ENCODE measurements at regions not wholly inside any gene's neighbourhood (a gene's known extent, or its start where the extent isn't known, plus 50 kb on each side); places are given as distances from the start of the nearest gene placed in this dataset.

DNA sequence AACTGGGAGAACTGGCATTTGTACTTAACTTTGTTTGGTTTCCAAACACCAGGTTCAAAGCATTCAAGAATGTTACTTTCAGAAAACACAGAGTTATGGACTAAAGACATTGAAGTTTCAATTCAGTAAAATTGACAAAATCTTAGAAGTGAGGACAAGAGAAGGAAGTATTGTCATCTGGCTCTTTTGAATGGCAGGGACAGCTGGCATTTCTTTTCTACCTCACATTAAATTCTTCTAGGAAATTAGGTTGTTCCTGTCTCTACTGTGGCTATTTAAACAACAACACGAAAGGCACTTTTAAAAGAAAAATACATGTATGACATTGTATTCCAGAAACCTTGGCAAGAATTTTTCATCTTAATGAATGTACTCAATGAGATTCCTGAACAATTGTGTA, 600.0 kb upstream of the CA10 start:
- DNase-seq (ENCODE audit: low read depth in 1 of 2, low spot score in 1 of 2) = no peak

DNA sequence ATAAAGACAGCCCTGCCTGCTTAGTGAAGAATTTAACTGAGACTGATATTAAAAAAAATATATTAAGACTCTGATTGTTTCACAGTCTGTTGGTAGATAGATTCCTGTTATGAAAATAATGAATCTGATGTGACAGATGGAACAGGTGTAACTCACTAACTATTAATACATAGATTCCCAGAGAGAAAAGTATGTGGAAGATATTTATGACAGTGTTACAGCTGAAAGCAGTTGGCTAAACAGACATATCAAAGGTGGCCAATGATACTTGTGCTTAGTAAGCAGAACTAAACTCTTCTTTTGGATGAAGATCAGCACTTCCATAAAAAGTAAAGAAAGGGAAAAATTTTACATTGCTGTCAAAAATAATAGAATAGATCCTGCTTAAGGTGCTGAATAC, 598.2 kb upstream of the CA10 start:
- no peak for DNase-seq (ENCODE audit: low read depth in 1 of 2, low spot score in 1 of 2)

DNA sequence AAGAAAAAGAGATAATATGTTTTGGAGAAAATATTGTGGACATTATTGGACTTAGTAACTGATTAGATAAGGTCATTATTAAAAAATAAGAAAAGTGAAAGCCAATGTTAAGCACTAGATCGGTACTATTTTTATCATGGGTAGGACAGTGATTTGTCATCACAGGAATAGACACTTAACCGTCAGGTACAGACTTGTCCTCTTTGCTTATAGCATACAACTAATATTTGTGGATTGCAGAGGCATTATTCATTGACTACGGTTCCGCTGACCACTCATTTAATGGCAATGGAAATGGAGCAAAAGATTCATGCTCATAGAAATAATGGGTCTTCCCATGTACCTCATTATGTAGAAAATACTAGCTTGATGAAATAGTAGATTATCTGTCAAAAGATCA, 596.3 kb upstream of the CA10 start:
- no peak for DNase-seq (ENCODE audit: low read depth in 1 of 2, low spot score in 1 of 2)

DNA sequence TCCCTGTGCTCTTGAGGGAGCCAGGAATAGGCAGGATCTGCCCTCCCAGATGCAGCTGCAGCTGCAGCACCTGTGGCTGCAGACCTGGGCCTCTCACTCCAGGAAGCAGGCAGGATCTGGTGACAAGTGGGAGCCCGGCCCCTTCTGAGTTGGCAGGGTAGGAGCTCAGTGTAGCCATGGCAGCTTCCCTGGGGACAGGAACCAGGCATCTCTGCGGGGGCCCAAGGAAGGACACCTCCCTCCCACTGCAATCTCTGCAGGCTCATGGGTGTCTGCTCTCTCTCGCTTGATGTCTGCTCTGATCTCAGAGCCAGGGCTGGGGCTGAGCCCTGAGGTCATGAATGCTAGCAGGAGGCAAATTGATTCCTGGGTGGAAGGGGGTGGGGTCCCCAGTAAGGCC, 592.5 kb upstream of the CA10 start:
- DNase-seq (ENCODE audit: low read depth in 1 of 2, low spot score in 1 of 2) = no peak

DNA sequence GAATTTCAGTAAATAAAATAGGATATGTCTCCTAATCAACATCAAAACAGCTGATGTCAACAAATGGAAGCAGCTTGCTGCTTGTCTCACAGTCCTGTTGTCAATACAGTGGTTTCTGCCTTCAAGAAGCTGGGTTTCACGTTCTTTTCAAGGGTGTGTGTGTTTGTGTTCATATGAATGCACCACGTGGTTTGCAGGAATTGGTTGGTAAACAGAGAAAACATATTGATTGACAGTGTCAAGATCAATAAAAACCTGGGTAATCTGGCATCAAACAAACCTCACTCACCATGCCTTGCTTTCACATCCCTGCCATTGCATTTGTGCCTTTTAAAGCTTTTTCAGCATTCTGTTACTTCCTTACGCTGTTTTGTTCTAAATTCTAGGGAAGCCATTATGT, 585.7 kb upstream of the CA10 start:
- no peak for DNase-seq (ENCODE audit: low read depth in 1 of 2, low spot score in 1 of 2)

DNA sequence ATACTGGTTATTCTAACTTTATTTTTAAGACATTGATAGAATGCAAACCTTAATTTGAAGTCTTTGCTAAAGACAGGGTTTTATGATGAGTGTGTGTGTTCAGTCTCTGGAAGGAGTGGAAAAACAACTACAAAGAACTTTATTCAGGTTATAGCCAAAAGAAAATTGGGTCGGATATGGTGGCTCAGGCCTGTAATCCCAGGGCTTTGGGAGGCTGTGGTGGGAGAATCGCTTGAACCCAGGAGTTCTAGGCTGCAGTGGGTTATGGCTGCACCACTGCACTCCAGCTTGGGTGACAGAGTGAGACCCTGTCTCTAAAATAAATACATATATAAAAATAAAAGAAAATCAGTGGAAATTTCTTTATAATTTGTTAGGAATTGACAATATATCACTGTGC, 581.5 kb upstream of the CA10 start:
- DNase-seq (ENCODE audit: low read depth in 1 of 2, low spot score in 1 of 2) = no peak

DNA sequence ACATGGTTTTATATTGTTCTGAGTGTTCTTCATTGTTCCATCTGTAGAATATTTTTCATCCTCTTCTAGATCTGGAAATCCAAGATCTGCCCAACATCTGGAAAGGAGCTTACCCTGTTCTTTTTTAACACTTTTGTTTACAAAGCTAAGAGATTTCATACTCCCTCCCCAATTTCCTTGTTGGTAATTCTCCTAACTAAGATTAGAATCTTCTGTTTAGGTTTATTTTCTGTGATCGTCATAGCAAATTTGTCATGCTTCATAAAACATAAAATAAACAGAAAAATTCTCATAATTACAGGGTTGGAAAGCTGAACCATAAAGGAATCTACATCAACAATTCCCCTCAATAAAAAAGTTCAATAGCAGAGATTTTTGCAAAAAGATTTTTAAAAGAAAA, 580.3 kb upstream of the CA10 start:
- no peak for DNase-seq (ENCODE audit: low read depth in 1 of 2, low spot score in 1 of 2)

DNA sequence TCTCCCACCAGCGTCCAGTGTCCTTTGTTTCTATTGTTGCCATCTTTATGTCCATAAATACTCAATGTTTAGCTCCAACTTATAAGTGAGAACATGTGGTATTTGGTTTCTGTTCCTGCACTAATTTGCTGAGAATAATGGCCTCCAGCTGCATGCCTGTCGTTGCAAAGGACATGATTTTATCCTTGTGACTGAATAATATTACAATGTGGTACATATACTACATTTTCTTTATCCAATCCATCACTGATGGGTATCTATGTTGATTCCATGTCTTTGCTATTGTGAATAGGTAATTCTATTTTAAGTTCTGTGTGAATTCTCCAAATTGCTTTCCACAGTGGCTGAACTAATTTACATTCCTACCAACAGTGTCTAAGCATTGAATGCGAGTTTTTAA, 578.6 kb upstream of the CA10 start:
- DNase-seq (ENCODE audit: low read depth in 1 of 2, low spot score in 1 of 2) = no peak

DNA sequence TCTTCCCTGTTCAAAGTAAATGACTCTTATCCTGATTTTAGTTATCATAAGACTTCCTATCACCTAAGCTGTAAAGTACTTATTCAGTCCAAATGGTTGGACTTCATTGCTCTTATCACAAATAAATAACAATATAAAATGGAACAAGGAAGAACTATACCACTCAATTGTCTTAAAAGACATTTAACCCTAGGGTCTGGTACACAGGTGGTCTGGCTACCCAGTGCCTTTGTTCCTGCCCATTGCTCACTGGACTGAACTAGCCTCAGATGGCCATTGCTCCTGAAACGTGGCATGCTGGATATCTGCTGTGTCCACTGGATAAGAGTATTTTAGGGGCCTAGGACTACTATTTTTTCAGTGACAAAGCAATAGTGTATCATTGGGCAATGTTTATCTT, 574.3 kb upstream of the CA10 start:
- no peak for DNase-seq (ENCODE audit: low read depth in 1 of 2, low spot score in 1 of 2)

DNA sequence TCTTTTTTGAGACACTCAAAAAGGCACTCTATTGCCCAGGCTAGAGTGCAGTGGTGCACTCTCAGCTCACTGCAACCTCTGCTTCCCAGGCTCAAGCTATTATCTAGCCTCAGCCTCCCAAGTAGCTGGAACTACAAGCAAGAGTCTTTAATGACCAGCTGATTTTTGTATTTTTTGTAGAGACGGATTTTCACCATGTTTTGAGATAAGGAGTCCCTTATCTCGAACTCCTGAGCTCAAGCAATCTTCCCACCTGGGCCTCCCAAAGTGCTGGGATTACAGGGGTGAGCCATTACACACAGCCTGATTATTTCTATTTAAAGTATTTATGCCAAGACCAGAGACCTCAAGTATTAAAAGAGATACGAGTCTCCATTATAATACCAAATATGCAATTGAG, 566.1 kb upstream of the CA10 start:
- DNase-seq (ENCODE audit: low read depth in 1 of 2, low spot score in 1 of 2) = no peak

DNA sequence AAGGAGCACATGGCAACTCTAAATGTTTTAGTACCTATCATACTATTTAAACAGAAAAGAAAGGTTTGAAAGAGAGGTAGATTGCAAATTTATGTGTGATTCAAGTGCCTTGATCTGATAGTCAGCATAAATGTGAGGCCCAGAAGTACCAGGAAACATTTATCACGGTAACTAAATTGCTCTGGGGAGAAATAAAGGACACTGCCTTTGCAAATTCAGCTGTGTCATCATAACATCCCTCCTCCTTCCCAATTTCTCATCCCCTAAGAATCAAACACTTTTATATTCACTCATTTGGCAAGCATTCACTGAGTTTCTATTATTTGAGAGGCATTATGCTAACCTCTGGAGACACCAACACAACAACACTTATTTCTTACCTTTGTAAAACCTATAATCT, 563.4 kb upstream of the CA10 start:
- DNase-seq (ENCODE audit: low read depth in 1 of 2, low spot score in 1 of 2) = no peak

DNA sequence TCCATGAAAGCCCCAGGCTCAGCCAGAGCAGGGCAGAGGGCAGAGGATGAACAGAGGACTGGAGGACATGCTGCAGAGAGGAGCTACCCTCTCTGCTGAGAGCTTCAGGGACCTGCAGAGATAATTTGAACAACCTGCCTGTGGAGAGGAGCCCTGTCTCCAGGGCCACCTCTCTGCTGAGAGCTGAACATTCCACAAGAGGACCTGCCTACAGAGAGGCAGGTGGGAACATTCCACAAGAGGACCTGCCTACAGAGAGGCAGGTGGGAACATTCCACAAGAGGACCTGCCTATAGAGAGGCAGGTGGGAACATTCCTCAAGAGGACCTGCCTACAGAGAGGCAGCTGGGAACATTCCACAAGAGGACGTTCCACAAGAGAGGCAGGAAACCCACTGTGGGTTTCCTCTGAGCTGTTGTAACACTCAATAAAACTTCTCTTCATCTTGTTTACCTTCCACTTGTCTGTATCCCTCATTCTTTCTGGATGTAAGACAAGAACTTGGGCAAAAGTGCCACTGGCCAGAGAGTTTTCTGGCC, 551.9 kb upstream of the CA10 start:
- DNase-seq (ENCODE audit: low read depth in 1 of 2, low spot score in 1 of 2) = no peak

DNA sequence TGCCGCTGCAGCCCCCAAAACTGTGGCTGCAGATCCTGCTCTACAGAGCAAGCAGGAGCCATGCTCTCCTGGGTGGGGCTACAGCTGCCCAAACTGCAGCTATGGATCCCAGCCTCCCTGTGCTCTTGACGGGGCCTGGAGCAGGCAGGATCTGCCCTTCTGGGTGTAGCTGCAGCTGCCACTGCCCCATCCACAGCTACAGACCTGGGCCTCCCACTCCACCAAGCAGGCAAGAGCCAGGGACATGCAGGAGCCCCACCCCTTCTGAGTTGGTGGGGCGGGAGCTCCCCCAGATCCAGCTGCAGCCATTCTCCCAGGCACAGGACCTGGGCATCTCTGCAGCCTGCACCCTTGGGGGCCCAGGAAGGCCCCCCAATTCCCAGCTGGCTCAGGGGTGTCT, 551.2 kb upstream of the CA10 start:
- no peak for DNase-seq (ENCODE audit: low read depth in 1 of 2, low spot score in 1 of 2)

DNA sequence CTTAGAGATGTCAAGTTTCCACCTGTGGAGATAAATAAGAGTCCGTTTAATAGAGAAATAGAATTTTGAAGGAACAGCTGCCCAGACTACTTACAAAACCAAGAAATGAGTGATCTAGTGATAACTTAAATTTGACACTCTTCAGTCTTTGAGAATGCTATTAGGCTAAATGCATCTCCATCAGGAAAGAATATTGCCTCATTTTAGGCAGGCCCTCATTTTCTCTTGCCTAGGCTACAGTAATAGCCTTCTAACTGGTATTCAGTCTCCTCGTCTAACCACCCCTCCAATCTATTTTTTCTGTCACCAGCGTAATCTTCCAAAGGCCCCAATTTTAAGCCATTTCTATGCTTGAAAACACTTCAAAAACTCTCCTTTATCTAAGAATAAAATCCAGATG, 537.8 kb upstream of the CA10 start:
- no peak for DNase-seq (ENCODE audit: low read depth in 1 of 2, low spot score in 1 of 2)

DNA sequence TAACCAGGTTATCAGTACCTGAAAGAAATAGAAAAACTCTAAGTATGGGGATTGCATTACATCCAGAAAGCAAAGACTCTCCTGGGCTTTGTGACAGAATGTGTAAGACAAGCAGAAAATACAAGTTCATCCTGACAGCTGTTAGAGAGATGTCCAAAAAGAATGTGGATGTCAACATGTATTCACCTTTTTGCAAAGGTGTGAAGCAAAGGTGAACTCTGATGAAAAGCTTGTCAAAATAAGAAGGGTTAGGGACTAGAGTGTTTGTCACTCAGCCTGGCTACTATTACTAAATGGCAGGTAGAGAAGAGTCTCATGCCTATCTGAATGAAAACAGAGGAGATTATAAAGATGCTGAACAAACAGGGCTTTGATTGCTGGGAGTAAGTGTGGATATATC, 527.6 kb upstream of the CA10 start:
- DNase-seq (ENCODE audit: low read depth in 1 of 2, low spot score in 1 of 2) = no peak

DNA sequence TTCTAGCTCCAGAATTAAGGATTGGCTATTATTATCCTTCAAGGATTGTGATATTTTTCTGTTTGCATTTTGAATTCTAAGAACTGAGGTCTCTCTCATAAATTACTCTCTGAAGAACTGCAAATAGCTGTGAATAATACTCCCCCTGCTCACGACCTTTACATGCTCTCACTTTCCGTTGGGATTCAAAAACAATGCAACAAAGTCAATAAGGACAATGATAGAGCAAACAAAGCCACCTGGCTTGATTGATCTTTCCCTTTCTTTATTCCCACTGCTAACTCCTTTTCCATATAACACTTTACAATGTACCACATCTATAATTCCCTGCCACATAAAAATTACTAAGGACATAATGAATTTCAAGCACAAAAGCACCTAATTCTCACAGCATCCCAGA, 523.0 kb upstream of the CA10 start:
- no peak for DNase-seq (ENCODE audit: low read depth in 1 of 2, low spot score in 1 of 2)

DNA sequence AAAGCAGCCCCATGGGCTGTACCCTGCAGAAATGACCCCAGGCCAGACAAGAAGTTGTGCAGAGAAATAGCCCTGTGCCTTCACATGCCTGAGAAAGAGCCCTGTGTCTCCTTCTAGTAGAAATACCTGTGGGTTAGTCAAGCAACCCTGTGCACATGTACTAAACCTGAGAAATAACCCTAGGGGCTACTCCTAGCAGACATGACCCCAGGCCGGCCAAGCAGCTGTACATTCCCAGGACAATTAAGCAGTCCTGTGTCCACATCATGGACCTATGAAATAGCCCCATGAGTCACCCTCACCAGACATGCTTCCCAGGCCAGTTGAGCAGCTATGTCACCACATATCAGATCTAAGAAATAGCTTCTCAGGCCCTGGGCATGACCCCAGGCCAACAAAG, 519.7 kb upstream of the CA10 start:
- no peak for DNase-seq (ENCODE audit: low read depth in 1 of 2, low spot score in 1 of 2)

DNA sequence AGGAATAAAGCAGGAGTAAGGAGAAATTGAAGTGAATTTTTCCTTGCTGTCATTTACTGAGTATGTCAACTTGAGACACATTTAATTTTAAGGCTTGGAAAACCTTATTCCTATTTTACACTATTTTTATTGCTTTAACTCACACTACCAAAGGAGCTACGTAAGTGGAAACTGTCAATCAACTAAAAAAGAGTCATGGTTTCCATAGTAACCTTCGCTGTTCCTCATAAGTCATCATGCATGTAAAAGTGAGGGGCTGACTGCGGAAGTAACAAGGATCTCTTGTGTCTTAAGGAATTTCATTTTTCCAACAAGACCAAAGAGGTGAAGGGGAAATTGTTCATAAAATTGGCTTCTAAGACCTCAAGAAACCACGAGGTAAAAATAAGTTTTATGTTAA, 516.2 kb upstream of the CA10 start:
- DNase-seq (ENCODE audit: low read depth in 1 of 2, low spot score in 1 of 2) = no peak

DNA sequence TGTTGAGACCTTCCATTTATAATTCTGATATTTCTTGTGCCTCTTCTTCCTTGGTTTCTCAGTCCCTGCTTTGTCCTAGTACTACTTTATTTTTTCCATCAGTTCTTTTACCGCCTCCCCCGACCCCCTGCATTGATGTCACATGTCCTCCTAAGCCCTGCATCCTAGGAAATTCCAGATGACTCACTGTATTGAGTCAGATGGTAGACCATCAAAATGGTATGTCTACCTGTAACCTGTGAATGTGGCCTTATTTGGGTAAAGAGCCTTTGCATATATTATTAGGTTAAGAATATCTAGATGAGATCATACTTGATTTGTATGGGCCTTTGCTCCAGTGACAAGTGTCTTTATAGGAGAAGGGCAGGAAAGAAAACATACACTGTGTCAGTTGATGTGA, 515.3 kb upstream of the CA10 start:
- no peak for DNase-seq (ENCODE audit: low read depth in 1 of 2, low spot score in 1 of 2)

DNA sequence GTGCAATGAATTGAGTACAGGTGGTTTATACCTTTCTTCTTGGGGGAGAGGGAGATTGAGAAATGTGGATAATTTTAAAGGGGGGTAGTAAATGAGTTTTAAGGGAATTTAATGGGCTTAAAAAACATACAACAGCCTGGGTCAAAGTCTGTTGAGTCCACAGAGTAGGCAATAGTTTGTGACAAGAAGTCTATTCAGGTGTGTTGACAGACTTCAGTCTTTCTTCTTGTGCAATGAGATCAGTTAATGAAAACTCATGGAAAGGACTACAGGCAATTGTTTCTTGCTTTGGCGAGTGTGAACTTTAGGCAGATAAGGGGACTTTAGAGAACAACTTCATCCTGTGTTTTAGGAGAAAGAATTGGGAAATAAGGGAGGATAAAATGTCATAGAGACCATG, 507.8 kb upstream of the CA10 start:
- no peak for DNase-seq (ENCODE audit: low read depth in 1 of 2, low spot score in 1 of 2)

DNA sequence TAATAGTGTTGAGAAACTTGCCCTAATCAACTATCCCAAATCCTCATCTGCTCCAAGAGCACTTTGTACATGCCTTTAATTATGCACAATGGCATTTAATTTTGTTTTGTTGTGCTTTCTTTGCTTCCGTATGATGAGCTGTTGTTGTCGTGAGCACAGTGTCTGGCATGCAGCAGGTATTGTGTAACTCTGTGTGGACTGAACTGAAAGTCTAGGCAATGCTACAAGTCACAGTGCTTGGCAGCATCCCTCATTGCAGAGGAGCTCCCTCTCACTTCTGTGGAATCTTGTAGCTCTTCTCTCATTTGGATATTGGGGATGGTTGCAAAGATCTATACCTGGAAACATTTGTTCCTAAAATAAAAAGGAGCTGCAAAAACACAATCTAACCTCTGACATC, 502.2 kb upstream of the CA10 start:
- no peak for DNase-seq (ENCODE audit: low read depth in 1 of 2, low spot score in 1 of 2)

DNA sequence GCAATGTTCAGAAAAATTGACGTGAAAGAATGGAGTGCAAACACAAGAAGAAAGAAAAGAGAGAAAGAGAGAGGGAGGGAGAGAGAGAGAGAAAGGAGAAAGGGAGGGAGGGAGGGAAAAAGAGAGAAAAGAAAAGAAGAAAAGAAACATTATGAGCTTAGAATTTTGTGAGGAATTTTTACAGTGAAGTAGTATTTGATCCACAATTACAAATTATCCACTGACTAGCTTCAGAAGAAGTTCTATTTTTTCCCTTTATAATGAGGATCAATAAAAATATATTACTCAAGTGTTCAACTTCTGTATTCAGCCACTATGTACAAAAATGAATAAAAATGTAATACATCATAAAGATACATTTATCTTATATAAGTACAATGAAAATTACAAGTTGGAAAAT, 494.5 kb upstream of the CA10 start:
- no peak for DNase-seq (ENCODE audit: low read depth in 1 of 2, low spot score in 1 of 2)

DNA sequence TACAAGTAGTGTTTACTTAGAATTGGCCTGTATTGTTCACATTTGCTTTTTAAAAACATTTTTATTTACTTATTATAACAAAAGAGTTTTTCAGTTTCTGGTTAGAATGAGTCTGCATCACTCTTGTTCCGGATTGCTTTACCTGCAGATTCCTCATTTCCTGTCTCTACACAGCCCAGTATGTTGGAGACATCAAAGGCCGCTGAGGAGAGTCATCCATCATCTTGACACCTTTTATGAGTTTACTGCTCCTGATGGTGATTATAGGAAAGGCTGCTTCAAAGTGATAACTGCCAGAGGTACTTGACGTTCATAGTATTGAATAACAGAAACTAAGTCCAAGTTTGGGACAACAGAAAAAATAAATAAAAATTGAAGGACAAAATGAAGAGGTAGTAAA, 490.5 kb upstream of the CA10 start:
- no peak for DNase-seq (ENCODE audit: low read depth in 1 of 2, low spot score in 1 of 2)

DNA sequence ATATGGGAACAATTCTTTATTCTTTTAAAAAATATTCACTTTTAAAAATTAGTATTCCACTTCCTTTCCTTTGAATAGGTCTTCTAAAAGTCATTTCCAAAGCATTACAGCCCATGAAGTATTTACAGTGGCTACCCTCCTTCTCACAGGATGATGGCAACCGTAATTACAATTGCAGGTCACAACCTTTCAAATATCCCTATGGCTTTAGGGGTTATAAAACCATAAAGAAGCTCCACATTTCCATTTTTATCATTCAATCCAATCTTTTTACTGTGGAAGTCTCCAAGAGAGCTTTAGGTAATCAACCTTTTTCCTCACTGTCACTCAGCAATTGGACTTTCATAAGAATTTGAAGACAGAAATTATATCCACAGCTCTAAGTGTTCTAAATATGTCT, 488.9 kb upstream of the CA10 start:
- DNase-seq (ENCODE audit: low read depth in 1 of 2, low spot score in 1 of 2) = no peak
